D341Med (cell line): ENCODE measurements at regions not wholly inside any gene's neighbourhood (a gene's known extent, or its start where the extent isn't known, plus 50 kb on each side); places are given as distances from the start of the nearest gene placed in this dataset.

ENCODE experiments used
- DNase-seq: peaks from one replicate; pipeline ENCODE4 v3.0.0; 2012; ENCODE audit warnings: low spot score

GRCh38 chr9:20042128-20042711 lies 253.4 kb upstream of the SLC24A2 start:
- DNase-seq, result no peak

GRCh38 chr9:20041697-20042081 lies 252.9 kb upstream of the SLC24A2 start:
- peak; percentile 50 for DNase-seq

GRCh38 chr9:20040991-20041696 lies 252.3 kb upstream of the SLC24A2 start:
- DNase-seq, result no peak

GRCh38 chr9:20037699-20038098 lies 248.9 kb upstream of the SLC24A2 start:
- DNase-seq, result no peak

GRCh38 chr9:20033511-20033910 lies 244.7 kb upstream of the SLC24A2 start:
- DNase-seq, result no peak

GRCh38 chr9:20032413-20033006 lies 243.7 kb upstream of the SLC24A2 start:
- no peak for DNase-seq

- no peak for DNase-seq
Measured at GRCh38 chr9:20031836-20032235, 243.0 kb upstream of the SLC24A2 start.

- DNase-seq, result no peak
Measured at GRCh38 chr9:20030671-20031070, 241.8 kb upstream of the SLC24A2 start.

GRCh38 chr9:20030221-20030620 lies 241.4 kb upstream of the SLC24A2 start:
- no peak for DNase-seq

- no peak for DNase-seq
Measured at GRCh38 chr9:20028849-20029231, 240.0 kb upstream of the SLC24A2 start.

GRCh38 chr9:20028192-20028848 lies 239.5 kb upstream of the SLC24A2 start:
- no peak for DNase-seq

GRCh38 chr9:20023961-20024571 lies 235.2 kb upstream of the SLC24A2 start:
- DNase-seq, result no peak

- DNase-seq, result no peak
Measured at GRCh38 chr9:20023210-20023905, 234.5 kb upstream of the SLC24A2 start.

GRCh38 chr9:20022410-20022809 lies 233.6 kb upstream of the SLC24A2 start:
- no peak for DNase-seq

- no peak for DNase-seq
Measured at GRCh38 chr9:20016611-20017010, 227.8 kb upstream of the SLC24A2 start.

GRCh38 chr9:20015427-20015931 lies 226.6 kb upstream of the SLC24A2 start:
- DNase-seq, result no peak

GRCh38 chr9:20014168-20014567 lies 225.3 kb upstream of the SLC24A2 start:
- DNase-seq, result no peak

GRCh38 chr9:20012232-20012631 lies 223.4 kb upstream of the SLC24A2 start:
- no peak for DNase-seq

GRCh38 chr9:20009606-20010005 lies 220.8 kb upstream of the SLC24A2 start:
- DNase-seq, result no peak

- DNase-seq, result no peak
Measured at GRCh38 chr9:20002011-20002410, 213.2 kb upstream of the SLC24A2 start.

- DNase-seq, result no peak
Measured at GRCh38 chr9:20001058-20001457, 212.2 kb upstream of the SLC24A2 start.
